Thyroid gland (tissue), 4 donors: ENCODE measurements at regions not wholly inside any gene's neighbourhood (a gene's known extent, or its start where the extent isn't known, plus 50 kb on each side); places are given as distances from the start of the nearest gene placed in this dataset.

Experiments
- POLR2A ChIP-seq, 2 donors: fragments of 450-650 bp; IDR thresholded peaks; one replicate each; pipeline ENCODE4 v1.6.1; 2017; ENCODE audit warnings: antibody characterized with exemption in 2 of 2, mild to moderate bottlenecking in 2 of 2, moderate library complexity in 1 of 2
- TF ChIP-seq, protein P1 (sequence below), 6 experiments: fragments of 200-600 bp in 3 of 6; fragments of 450-650 bp in 3 of 6; sonication (generic) in 3 of 6; IDR thresholded peaks; one replicate each; pipeline ENCODE4 v1.5.1; 2016 to 2019; ENCODE audit warnings: antibody characterized with exemption in 6 of 6, mild to moderate bottlenecking in 2 of 6, inconsistent platforms in 1 of 6, moderate library complexity in 1 of 6

DNA sequence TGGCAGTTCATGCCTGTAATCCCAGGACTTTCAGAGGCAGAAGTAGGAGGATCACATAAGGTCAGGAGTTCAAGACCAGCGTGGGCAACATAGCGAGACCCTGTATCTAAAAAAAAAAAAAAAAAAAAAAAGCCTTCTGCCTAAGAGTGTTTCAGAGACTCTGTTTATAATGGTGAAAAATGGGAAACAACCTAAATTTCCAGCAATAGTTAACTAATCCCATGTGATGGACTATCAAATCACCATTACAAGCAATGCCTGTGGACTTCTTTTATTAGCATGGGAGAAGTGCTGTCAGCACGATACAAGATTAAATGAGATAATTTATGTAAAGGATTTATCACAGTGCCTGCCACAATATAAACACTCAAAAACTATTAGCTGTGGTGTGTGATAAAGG, 67.5 kb upstream of the CUX1 start:
- TF ChIP-seq, protein P1, sequence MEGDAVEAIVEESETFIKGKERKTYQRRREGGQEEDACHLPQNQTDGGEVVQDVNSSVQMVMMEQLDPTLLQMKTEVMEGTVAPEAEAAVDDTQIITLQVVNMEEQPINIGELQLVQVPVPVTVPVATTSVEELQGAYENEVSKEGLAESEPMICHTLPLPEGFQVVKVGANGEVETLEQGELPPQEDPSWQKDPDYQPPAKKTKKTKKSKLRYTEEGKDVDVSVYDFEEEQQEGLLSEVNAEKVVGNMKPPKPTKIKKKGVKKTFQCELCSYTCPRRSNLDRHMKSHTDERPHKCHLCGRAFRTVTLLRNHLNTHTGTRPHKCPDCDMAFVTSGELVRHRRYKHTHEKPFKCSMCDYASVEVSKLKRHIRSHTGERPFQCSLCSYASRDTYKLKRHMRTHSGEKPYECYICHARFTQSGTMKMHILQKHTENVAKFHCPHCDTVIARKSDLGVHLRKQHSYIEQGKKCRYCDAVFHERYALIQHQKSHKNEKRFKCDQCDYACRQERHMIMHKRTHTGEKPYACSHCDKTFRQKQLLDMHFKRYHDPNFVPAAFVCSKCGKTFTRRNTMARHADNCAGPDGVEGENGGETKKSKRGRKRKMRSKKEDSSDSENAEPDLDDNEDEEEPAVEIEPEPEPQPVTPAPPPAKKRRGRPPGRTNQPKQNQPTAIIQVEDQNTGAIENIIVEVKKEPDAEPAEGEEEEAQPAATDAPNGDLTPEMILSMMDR (IDR thresholded peaks at IDR 0.05): no peak
- no peak for TF ChIP-seq POLR2A (IDR thresholded peaks at IDR 0.05)
